DOHH2 (cell line): ENCODE measurements at regions not wholly inside any gene's neighbourhood (a gene's known extent, or its start where the extent isn't known, plus 50 kb on each side); places are given as distances from the start of the nearest gene placed in this dataset.

Experiments
- H3F3A ChIP-seq: fragments of 200-600 bp; sonication (generic), shearing (Covaris generic); 2 replicates; pipeline ENCODE4 v1.6.0; 2016; ENCODE audit warnings: antibody characterized with exemption, mild to moderate bottlenecking; ENCODE audit not compliant: control insufficient read depth, insufficient read depth
- H3K27ac ChIP-seq: fragments of 200-600 bp; sonication (generic); 2 replicates; pipeline ENCODE4 v1.5.1; 2014; ENCODE audit warnings: low read depth, mild to moderate bottlenecking, low read length, moderate library complexity
- H3K27me3 ChIP-seq: fragments of 200-600 bp; sonication (generic); 2 replicates; pipeline ENCODE4 v1.6.1; 2014; ENCODE audit warnings: mild to moderate bottlenecking, low read length, mixed read lengths; ENCODE audit not compliant: control insufficient read depth
- H3K36me3 ChIP-seq: fragments of 200-600 bp; sonication (generic); 2 replicates; pipeline ENCODE4 v1.6.1; 2014; ENCODE audit warnings: mild to moderate bottlenecking, low read length, moderate library complexity, mixed read lengths; ENCODE audit not compliant: control insufficient read depth
- H3K4me1 ChIP-seq: fragments of 200-600 bp; sonication (generic); 2 replicates; pipeline ENCODE4 v1.6.1; 2014; ENCODE audit warnings: mild to moderate bottlenecking, low read length, mixed read lengths; ENCODE audit not compliant: control insufficient read depth
- H3K4me2 ChIP-seq: fragments of 200-600 bp; sonication (generic); 2 replicates; pipeline ENCODE4 v1.6.0; 2014; ENCODE audit warnings: mild to moderate bottlenecking, low read length, moderate library complexity
- H3K4me3 ChIP-seq: fragments of 200-600 bp; sonication (generic); 2 replicates; pipeline ENCODE4 v1.5.1; 2014; ENCODE audit warnings: mild to moderate bottlenecking, low read length, mixed read lengths
- H3K79me2 ChIP-seq: fragments of 200-600 bp; sonication (generic); 2 replicates; pipeline ENCODE4 v1.6.1; 2014; ENCODE audit warnings: mild to moderate bottlenecking, low read length, mixed read lengths; ENCODE audit not compliant: control insufficient read depth
- H3K9me2 ChIP-seq: fragments of 200-600 bp; sonication (generic); replicated peaks from 2 replicates; pipeline ENCODE4 v1.6.1; 2014; ENCODE audit warnings: mild to moderate bottlenecking, low read length, mixed read lengths; ENCODE audit not compliant: control insufficient read depth
- H3K9me3 ChIP-seq: fragments of 200-600 bp; sonication (generic); 2 replicates; pipeline ENCODE4 v1.6.1; 2014; ENCODE audit warnings: antibody characterized with exemption, low read length, mixed read lengths; ENCODE audit not compliant: control insufficient read depth, insufficient read depth
- H4K20me1 ChIP-seq: fragments of 200-600 bp; sonication (generic); 2 replicates; pipeline ENCODE4 v1.6.0; 2014; ENCODE audit warnings: low read depth, mild to moderate bottlenecking, antibody characterized with exemption, low read length, moderate library complexity; ENCODE audit not compliant: control insufficient read depth, insufficient read depth
- EZH2phosphoT487 ChIP-seq: fragments of 200-600 bp; sonication (generic); IDR thresholded peaks from 2 replicates; pipeline ENCODE4 v1.6.1; 2017; ENCODE audit warnings: borderline replicate concordance, mild to moderate bottlenecking, antibody characterized with exemption, low read length, moderate library complexity, mixed read lengths
- TF ChIP-seq, protein P1 (sequence below): fragments of 200-600 bp; sonication (generic); IDR thresholded peaks from one replicate; pipeline ENCODE4 v1.5.1; 2014; ENCODE audit warnings: antibody characterized with exemption, mild to moderate bottlenecking, low read depth, low read length; ENCODE audit not compliant: poor library complexity, severe bottlenecking

DNA sequence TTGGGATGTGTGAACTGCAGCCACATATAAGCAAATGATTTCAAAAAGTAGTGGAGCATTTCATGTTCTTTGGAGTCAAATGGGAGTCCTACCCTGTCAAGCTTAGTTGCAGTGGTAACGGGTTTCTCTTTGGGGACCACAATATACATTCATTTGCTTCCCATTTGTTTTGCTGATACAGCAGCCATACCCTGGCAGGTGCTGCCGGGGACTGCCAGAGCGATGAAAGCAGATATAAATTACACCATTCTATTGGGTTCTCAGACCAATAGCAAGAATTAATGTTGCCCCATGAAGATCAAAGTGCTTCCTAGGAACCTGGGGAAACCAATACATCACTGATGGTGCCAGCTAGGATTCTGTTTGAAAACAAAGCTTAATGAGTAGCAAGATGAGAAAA lies 1621.5 kb upstream of the FLRT2 start:
- H3F3A ChIP-seq = no peaks in the 10 kb centered on the region

DNA sequence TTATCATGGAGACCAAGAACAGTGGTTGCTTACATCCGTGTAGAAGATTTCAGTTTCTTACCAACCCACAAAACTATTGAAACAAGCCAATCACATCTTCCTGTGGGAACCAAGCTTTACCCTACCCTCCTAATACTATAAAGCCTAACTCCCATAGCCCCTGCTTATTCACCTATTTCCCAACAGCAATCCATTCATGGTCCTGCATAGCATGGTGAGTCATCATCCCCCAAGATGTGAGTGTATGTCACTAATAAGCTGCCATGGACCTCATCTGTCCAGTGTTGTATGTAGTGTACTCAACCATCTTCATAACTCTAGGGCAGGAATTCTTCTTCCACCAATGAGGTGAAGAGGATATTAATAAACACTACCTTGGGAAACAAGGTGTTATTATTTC lies 1620.4 kb upstream of the FLRT2 start:
- no peaks in the 10 kb centered on the region for H3F3A ChIP-seq
- no peaks in the 10 kb centered on the region for H3K36me3 ChIP-seq
- H3K27ac ChIP-seq = no peak overlapping the region
- TF ChIP-seq, protein P1, sequence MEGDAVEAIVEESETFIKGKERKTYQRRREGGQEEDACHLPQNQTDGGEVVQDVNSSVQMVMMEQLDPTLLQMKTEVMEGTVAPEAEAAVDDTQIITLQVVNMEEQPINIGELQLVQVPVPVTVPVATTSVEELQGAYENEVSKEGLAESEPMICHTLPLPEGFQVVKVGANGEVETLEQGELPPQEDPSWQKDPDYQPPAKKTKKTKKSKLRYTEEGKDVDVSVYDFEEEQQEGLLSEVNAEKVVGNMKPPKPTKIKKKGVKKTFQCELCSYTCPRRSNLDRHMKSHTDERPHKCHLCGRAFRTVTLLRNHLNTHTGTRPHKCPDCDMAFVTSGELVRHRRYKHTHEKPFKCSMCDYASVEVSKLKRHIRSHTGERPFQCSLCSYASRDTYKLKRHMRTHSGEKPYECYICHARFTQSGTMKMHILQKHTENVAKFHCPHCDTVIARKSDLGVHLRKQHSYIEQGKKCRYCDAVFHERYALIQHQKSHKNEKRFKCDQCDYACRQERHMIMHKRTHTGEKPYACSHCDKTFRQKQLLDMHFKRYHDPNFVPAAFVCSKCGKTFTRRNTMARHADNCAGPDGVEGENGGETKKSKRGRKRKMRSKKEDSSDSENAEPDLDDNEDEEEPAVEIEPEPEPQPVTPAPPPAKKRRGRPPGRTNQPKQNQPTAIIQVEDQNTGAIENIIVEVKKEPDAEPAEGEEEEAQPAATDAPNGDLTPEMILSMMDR = no peak
- no peak for TF ChIP-seq EZH2phosphoT487
- no peaks in the 10 kb centered on the region for H3K27me3 ChIP-seq
- no peaks in the 10 kb centered on the region for H3K79me2 ChIP-seq
- no peak overlapping the region for H3K4me2 ChIP-seq
- no peak overlapping the region for H3K4me3 ChIP-seq
- no peaks in the 10 kb centered on the region for H3K4me1 ChIP-seq
- no peaks in the 10 kb centered on the region for H4K20me1 ChIP-seq
- no peaks in the 10 kb centered on the region for H3K9me2 ChIP-seq
- H3K9me3 ChIP-seq = no peaks in the 10 kb centered on the region

More for the DNA sequence above, 1621.5 kb upstream of the FLRT2 start:
- Histone ChIP-seq H3K4me1 (no peaks in the 10 kb centered on the region), H4K20me1 (no peaks in the 10 kb centered on the region), H3K9me2 (no peaks in the 10 kb centered on the region), H3K36me3 (no peaks in the 10 kb centered on the region), H3K27me3 (no peaks in the 10 kb centered on the region), H3K4me3 (no peak overlapping the region), H3K4me2 (no peak overlapping the region), H3K79me2 (no peaks in the 10 kb centered on the region), H3K27ac (no peak overlapping the region), H3K9me3 (no peaks in the 10 kb centered on the region)
- TF ChIP-seq, protein P1 = no peak
- TF ChIP-seq EZH2phosphoT487 = no peak

DNA sequence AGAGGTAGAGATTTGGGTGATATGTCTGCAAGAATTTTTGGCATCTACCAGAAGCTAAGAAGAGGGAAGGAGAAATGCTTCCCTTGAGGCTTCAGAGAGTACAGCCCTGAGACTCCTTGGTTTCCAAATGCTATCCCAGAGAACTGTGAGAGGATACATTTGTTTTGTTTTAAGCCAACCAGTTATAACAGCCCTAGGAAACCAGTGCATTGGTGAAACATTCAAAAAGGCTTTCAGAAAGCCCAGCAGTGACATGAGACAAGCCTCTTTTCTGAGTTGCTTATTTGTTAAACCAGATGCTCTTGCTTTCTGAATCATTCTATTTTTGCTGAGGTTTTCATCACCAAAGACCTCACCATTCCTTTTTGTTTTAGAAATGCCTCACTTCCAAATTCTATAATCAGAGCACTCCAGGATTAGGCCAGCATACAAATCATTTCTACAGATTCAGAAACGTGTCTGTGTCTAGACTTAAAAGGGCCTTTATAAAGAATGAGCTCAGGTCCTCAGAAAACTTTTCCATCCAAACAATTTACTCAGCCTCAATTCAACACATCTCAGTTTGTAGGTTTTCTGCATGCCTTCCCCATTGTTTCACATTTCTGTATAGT lies 1617.8 kb upstream of the FLRT2 start:
- no peaks in the 10 kb centered on the region for H4K20me1 ChIP-seq
- no peaks in the 10 kb centered on the region for H3K36me3 ChIP-seq
- H3K79me2 ChIP-seq = no peaks in the 10 kb centered on the region
- no peak for TF ChIP-seq EZH2phosphoT487
- TF ChIP-seq, protein P1 = no peak
- H3K27me3 ChIP-seq = no peaks in the 10 kb centered on the region
- no peak overlapping the region for H3K4me3 ChIP-seq
- no peaks in the 10 kb centered on the region for H3F3A ChIP-seq
- H3K9me3 ChIP-seq = no peaks in the 10 kb centered on the region
- no peak overlapping the region for H3K4me2 ChIP-seq
- no peaks in the 10 kb centered on the region for H3K4me1 ChIP-seq
- H3K27ac ChIP-seq = no peak overlapping the region
- H3K9me2 ChIP-seq = no peaks in the 10 kb centered on the region
